ENCODE measurements at regions not wholly inside any gene's neighbourhood (a gene's known extent, or its start where the extent isn't known, plus 50 kb on each side); places are given as distances from the start of the nearest gene placed in this dataset.

- TF ChIP-seq, protein P1, sequence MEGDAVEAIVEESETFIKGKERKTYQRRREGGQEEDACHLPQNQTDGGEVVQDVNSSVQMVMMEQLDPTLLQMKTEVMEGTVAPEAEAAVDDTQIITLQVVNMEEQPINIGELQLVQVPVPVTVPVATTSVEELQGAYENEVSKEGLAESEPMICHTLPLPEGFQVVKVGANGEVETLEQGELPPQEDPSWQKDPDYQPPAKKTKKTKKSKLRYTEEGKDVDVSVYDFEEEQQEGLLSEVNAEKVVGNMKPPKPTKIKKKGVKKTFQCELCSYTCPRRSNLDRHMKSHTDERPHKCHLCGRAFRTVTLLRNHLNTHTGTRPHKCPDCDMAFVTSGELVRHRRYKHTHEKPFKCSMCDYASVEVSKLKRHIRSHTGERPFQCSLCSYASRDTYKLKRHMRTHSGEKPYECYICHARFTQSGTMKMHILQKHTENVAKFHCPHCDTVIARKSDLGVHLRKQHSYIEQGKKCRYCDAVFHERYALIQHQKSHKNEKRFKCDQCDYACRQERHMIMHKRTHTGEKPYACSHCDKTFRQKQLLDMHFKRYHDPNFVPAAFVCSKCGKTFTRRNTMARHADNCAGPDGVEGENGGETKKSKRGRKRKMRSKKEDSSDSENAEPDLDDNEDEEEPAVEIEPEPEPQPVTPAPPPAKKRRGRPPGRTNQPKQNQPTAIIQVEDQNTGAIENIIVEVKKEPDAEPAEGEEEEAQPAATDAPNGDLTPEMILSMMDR (IDR thresholded peaks at IDR 0.05) = no peak
- TF ChIP-seq POLR2A (IDR thresholded peaks at IDR 0.05) = no peak
Observed at GRCh38 chr10:120286280-120286679, 170.7 kb upstream of the PLPP4 start.

Data from thyroid gland (tissue), 4 donors.